ENCODE measurements at regions not wholly inside any gene's neighbourhood (a gene's known extent, or its start where the extent isn't known, plus 50 kb on each side); places are given as distances from the start of the nearest gene placed in this dataset.

DNA sequence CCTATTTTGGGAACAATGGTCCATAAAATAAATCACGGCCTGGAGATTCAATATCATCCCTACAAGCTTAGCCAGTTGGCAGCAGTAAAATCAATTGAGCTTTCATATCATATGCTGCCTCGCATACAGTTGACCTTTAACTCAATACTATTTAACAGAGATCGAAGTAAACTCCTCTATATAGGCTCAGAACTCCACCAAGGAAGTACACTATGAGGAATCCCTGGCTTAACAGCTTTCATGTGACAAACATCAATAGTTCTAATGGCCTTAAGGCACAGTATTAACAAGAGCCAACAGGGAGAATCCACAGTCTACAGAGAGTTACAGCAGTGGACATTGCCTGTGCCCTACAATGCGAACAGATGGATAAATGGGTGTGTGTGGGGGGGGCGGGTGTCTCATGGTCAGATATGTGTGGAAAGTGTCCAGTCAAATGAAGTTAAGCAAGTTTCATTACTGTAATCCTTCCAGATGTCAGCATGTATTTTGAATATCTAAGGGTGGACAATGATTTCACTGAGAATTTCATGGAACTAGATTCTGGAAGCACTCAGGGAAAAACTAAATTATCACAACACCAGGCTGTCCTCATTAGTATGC lies 98.2 kb upstream of the FAM9B start:
- TF ChIP-seq CHD2 (IDR thresholded peaks at IDR 0.05; ENCODE audit: low read length) (no peak), TAF1 (IDR thresholded peaks at IDR 0.05; ENCODE audit: low read depth, low read length) (no peak), CEBPB (IDR thresholded peaks at IDR 0.05; ENCODE audit: low read depth, low read length) (no peak), SIX5 (IDR thresholded peaks at IDR 0.05; ENCODE audit: low read depth, low read length) (no peak)
- TF ChIP-seq, protein P1, sequence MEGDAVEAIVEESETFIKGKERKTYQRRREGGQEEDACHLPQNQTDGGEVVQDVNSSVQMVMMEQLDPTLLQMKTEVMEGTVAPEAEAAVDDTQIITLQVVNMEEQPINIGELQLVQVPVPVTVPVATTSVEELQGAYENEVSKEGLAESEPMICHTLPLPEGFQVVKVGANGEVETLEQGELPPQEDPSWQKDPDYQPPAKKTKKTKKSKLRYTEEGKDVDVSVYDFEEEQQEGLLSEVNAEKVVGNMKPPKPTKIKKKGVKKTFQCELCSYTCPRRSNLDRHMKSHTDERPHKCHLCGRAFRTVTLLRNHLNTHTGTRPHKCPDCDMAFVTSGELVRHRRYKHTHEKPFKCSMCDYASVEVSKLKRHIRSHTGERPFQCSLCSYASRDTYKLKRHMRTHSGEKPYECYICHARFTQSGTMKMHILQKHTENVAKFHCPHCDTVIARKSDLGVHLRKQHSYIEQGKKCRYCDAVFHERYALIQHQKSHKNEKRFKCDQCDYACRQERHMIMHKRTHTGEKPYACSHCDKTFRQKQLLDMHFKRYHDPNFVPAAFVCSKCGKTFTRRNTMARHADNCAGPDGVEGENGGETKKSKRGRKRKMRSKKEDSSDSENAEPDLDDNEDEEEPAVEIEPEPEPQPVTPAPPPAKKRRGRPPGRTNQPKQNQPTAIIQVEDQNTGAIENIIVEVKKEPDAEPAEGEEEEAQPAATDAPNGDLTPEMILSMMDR (IDR thresholded peaks at IDR 0.05; ENCODE audit: control extremely low read depth in 1 of 3, insufficient read depth in 1 of 3, low read depth in 1 of 3, low read length in 3 of 3): no peak
- TF ChIP-seq, protein P2, sequence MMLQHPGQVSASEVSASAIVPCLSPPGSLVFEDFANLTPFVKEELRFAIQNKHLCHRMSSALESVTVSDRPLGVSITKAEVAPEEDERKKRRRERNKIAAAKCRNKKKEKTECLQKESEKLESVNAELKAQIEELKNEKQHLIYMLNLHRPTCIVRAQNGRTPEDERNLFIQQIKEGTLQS (IDR thresholded peaks at IDR 0.05; ENCODE audit: insufficient read depth, low read depth, low read length): no peak
- TF ChIP-seq, protein P3, sequence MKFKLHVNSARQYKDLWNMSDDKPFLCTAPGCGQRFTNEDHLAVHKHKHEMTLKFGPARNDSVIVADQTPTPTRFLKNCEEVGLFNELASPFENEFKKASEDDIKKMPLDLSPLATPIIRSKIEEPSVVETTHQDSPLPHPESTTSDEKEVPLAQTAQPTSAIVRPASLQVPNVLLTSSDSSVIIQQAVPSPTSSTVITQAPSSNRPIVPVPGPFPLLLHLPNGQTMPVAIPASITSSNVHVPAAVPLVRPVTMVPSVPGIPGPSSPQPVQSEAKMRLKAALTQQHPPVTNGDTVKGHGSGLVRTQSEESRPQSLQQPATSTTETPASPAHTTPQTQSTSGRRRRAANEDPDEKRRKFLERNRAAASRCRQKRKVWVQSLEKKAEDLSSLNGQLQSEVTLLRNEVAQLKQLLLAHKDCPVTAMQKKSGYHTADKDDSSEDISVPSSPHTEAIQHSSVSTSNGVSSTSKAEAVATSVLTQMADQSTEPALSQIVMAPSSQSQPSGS (IDR thresholded peaks at IDR 0.05; ENCODE audit: low read length): no peak
